Brain pericyte (primary cell): ENCODE measurements at regions not wholly inside any gene's neighbourhood (a gene's known extent, or its start where the extent isn't known, plus 50 kb on each side); places are given as distances from the start of the nearest gene placed in this dataset.
"Not testable (repeated sequence)": the region's sequence is repeated elsewhere in the genome, so short reads cannot be mapped to it uniquely, and the experiment has no call there.

Experiments used
- DNase-seq: peaks from one replicate; pipeline ENCODE4 v3.0.0-alpha.2; 2012; ENCODE audit warnings: low read depth, low spot score

DNA sequence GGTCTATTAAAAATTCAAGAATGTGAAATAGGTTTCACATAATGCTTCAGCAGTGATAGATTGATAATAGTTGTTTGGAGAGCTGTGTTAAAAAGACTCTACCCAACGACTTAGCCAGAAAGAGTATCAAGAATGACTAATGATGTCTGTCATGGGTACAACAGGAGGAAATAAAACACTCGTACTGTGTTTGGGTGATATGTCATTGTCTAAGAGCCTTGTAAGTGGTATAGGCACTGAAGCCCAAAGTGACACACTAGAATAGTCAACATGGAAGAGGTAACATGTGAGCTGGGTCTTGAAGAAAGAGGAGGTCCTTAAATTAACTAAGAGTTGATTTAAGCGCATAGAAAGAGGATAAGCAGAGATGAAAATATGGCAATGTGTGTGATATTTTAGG, 471.8 kb upstream of the MAN1A1 start:
- no peak for DNase-seq

DNA sequence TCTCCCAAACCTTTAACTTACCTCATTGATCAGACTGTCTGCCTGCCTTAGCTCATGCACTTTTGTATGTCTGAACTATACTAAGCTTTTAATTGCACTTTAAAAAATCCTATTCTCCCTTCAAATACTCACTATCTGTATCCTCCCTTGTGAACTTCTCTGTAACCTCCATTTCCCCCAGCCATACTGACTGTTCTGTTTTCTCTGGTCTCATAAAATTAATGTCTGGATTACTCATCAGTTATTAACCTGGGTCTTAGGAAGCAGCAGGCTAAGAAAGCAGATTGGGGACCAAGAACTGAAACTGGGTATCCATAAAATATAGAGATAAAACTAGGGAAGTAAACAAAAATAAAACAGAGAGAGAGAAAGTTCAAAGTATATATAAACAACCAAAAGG, 469.3 kb upstream of the MAN1A1 start:
- no peak for DNase-seq

DNA sequence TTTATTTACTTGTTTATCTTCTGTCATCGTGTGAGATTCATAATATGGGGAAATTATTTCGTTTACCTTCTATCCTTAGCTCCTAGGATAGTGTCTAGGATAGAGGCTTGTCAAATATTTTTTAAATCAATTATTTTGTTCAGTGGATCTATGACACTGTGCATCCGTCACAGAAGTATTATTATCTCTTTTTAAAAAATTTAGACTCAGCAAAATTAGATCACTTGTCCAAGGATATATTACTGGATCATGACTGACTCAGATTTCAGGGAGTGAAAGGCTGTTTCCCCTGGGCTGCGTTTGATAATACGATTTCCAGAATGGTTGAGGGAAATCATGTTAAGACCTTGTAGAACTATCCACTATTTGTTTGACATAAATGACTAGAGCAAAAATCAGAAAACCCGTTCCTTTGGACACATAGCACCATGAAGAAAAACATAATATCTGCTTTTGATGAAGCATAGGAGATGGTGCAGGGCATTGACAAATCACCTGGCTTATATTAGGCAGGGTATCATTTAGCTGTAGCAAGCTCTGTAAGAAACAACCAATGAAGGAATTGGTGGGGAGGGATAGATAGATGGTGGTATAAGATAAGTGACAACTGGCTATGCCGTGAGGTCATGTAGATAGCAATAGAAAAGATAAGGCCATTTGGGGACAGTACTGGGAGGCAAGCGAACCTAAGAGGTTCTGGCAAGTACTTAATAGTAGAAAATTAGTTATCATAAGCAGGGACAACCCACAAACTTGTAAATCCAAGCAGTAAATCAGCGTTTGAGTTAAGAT, 465.2 kb upstream of the MAN1A1 start:
- no peak for DNase-seq

DNA sequence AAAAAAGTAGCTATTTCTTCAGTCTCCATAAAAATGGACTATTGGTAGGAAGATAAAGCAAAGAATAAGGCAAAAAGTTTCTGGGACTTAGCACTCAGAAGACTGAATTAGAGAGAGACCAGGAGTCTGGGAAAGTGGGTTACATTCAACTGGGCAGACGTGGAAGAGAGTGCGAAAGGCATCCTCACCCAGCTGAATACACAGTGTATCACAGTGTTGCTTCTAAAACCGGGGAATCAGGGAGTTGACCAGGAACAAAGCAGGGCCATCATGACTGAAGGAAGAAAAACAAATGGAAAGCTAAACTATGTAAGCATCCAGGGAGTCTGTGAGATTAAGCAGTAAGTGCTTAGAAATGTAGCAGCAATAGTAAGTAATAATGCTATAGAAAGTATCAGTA, 452.9 kb upstream of the MAN1A1 start:
- no peak for DNase-seq

DNA sequence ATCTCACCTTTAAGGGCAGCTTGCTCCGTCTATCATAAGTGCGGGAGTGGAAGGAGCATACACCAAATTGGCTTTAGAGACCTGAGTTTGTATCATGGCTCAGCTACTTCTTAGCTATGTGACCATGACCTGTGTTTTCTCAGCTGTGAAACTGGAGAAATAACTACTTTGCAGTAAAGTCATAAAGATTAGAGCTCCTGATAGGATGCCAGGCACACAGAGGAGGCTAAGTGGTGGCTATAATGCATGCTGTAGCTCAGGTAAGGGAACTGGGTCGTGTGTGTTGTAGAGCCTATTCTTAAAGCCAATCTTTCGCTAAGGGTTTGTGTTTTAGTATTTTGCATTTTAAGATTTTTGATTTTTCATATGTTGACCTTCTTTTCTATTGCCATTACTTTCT, 451.5 kb upstream of the MAN1A1 start:
- no peak for DNase-seq

DNA sequence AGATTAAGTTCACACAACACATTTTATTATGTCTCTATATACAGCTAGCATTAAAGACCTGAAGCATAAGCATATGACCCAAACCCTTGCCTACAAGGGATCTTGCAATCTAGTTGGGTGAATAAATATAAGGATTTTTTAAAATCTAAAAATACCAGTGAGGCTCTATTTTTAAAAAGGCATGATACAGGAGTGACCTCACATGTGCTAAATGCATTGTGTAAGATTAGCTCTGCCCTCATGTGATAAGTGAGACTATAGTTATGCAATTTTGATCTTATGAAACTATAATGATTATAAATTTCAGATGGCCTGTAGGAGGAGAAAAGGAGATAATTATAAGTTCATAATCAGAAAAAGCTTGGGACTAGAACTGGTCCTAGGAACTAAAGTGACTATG, 451.0 kb upstream of the MAN1A1 start:
- DNase-seq, result no peak

DNA sequence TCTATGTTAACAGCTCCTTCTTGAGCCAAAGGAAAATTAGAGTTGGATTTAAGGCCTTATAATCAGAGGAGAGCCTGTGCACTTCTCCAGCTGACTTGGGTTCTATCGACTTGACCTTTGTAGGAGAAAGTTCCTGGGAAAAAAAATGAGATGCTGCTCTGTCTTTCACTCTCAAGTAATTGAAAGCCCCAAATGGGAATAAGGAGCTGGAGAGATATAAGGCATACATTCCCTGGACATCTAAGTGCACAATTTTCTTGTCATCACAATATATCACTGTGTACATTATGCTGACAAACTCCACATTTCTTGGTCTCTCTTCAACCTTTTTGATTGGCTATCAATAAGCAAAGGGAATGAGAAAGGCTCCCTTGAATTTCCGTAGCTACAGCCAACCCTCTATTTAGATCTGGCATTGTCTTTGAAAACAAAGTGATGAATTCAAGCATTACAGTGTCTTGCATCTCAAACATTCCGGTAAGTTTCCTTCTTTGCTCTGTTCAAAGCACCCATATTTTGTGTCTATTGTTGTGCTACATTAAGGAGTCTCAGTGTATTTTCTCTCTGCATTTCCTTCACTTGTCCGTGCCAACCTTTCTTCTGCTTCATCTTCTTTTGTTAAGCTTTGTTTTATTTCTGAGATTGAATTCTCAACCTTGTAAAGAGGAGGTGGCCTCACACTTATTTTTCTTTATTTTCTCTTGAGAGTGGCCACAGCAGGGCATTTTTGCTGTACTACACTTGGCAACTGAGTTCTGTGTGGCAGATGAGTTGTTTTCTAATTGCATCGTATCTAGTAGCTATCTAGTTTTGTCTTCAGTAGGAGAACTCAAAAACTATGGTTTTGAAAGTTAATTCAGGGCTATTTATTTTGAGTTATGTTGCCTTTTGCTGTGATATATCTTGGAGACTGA, 450.3 kb upstream of the MAN1A1 start:
- DNase-seq, result no peak

DNA sequence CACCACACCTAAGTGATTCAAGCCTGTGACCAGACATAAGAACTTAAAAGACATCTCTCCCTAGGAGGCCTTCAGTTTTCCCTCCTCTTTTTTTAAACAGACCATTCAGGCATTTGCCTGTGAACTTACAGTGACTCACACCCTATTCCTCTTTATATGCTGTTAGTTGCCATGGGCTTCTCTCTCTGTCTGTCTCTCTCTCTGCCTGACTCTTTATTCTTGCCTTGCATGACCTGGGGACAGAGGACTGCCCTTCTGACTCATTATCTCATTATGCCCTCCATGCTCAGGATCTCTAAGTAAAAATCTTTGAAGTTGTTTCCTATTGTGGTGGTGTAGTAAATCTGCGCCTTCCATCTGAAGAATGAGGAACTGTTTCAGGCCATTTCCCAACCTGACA, 442.2 kb upstream of the MAN1A1 start:
- DNase-seq, result no peak

DNA sequence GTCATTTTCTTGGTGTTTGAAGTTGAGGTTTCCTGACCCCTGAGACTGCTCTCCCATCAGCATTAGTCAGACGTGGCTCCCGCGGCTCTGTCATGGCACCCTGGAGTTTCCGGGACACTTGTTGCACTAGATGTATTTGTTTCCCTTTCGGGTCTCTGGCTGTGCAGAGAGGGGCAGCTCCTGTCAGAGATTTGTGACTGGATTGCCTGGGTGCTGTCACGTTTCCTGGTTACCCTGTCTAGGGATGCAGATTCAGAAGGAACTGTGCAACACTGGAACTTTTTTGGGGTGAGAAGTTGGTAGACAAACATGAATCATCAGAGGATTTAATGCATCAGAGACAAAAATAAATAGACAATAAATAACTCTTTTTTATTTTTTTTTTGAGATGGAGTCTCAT, 431.8 kb upstream of the MAN1A1 start:
- DNase-seq, result peak; percentile 8

DNA sequence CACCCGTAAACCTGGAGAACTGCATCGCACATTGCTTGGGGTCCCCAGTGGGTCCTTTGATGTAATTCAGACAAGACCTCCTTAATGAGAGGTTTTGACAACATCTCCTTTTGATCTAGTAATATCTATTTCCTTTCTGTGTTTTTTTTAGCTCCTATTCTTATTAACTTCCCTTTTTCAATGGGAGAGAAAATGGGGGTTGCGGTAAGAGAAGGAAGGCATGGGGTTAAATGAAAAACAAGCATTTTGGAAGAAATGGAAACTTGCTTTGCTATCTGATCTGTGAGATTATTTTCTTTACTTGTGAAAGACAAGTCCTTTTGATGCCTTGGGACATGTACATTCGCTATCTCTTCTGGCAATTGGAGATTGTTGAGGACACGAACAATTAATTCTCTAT, 418.6 kb upstream of the MAN1A1 start:
- DNase-seq, result no peak

DNA sequence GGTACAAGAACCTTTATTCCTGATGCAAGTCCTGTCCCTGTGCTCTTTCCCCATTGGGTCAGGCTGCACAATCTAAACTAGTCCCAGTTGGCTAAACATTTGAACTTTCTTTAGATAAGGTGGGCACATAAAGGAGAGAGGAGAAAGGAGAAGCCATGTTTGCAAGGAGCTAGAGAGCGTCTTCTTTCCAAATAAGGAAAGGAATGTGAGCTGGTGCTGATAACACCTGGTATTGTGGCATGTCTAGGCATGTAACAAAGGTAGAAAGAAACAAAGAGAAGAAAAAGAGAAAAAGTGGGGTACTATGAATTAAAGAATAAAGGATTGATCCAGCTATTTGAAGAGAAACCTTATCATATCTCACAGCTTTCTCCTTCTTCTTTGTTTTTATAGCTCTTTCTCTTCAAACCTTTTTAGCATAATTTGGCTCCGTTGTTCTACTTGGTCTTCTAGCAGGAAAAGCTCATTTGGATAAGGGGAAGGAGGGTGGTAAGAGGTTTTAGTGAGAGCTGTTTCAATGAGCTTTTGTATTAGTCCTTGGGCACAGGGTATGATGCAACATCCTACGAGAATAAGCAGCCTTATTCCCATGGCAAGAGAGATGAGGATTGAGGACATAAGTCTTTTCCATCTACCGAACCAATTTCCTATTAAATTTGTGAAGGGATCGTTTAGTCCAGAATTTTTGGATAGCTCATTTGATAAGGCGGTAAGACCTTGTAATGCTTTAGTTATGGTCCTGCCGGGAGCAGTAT, 415.5 kb upstream of the MAN1A1 start:
- no peak for DNase-seq

DNA sequence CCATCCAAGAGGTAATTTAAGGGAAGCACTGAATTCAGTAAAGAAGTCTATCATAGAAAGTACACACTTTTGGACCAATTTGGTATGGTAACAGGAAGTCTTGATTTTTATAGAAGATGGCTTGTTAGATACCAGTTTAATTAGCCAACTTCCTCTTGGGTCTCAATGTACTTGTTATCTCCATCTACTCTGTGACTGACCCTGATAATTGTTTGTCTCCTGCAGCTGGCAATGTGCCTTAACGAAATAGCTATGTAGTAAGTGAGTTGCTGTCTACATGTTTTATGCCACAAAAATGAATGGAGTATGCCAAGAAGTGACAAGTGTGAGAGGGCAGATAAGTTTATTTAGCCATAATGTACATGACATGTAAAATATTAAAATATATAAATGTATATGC, 410.5 kb upstream of the MAN1A1 start:
- DNase-seq, result no peak

DNA sequence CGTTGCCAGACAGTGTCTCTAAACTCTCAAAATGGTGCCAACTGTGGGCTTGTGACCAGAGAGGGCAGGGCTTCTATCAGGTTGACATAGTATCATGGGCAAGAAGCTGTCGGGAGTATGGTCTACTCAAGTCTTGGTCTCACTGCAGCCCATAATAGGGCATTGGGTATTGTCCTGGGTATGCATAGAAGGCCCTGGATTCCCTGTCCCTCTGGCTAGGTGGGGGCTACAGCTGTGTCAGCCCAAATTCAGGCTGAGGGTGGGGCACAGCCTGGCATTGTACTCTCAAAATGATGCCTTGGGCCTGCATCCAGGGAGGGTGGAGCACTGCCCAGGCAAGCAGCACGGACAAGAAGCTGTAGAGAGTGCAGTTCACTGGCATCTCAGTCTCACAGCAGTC, 408.8 kb upstream of the MAN1A1 start:
- no peak for DNase-seq

DNA sequence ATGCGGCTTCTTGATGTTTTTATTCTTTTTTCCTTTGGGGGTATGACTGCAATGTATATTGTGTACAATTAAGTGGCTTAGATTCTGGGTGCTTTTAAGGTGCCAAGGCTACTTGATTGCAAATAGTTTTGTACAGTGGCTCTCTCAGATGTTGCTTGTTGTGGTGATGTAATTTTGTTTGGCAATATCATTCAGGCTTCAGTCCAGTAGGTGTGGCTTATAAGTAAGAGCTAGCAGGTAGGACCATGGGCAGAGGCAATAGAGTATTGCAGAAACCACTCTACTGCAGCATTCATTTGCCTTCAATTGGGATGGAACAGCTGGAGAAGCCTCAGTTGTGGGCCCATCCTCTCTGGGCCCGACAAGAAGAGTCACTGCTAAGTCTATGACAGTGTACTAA, 407.9 kb upstream of the MAN1A1 start:
- no peak for DNase-seq

DNA sequence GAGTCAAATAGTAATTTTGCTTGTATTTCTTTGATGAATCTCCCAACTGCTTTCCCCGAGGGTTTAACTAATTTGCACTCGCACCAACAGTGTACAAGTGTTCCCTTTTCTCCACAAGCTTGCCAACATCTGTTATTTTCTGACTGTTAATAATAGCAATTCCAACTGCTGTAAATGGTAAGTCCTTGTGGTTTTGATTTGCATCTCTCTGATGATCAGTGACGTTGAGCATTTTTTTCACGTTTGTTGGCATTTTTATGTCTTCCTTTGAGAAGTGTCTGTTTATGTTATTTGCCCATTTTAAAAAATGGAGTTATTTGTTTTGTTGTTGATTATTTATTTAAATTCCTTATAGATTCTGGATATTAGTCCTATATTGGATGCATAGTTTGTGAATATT, 399.8 kb upstream of the MAN1A1 start:
- DNase-seq, result no peak

DNA sequence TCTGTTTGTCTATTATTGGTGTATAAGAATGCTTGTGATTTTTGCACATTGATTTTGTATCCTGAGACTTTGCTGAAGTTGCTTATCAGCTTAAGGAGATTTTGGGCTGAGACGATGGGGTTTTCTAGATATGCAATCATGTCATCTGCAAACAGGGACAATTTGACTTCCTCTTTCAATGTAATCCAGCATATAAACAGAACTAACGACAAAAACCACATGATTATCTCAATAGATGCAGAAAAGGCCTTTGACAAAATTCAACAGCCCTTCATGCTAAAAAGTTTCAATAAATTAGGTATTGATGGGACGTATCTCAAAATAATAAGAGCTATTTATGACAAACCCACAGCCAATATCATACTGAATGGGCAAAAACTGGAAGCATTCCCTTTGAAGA, 399.0 kb upstream of the MAN1A1 start:
- not testable (repeated sequence) for DNase-seq

DNA sequence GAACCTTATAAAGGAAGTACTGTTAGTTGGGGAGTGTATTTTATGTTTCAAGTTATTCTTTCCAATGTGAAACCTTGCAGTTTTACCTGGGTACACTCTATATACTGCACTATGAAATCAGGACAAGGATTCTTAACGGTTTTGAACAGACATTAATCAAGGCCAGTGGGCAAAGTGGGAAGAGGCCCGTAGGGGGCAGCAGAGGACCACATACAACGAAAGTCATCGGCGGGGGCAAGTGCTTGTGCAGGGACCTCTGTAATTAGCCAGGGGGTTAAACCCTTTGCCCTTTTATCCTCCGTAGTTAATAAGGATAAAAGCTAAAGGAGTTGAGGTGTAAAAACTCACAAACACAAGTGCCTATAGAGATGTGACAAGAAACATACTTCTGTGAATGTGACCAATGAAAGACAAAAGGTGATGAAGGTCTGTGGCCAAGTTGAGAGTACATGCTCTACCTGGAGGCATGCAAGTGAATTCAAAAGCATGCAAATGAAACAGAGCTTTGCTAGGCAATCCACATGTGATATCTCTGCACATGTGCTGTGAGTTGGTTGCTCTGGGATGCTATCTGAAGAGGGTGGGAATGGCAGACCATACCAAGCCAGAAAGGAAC, 392.7 kb upstream of the MAN1A1 start:
- peak; percentile 8 for DNase-seq

DNA sequence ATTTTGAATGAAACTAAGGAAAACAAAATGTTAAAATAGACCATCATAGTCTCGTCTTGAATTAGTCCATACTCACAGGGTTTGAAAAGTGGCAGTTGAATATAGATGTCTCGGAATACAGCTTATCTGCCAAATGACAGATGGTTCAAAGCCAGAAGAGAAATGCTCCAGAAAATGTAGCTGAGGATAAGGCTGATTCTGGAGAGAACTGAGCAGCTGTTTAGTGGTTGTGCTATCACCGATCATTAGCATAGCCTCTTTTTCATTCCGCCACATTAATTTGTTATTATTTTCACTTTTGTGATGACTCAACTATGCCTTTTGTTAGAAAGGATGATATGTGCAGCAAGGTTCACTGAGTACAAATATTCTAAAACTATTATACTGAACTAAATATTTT, 390.2 kb upstream of the MAN1A1 start:
- no peak for DNase-seq

DNA sequence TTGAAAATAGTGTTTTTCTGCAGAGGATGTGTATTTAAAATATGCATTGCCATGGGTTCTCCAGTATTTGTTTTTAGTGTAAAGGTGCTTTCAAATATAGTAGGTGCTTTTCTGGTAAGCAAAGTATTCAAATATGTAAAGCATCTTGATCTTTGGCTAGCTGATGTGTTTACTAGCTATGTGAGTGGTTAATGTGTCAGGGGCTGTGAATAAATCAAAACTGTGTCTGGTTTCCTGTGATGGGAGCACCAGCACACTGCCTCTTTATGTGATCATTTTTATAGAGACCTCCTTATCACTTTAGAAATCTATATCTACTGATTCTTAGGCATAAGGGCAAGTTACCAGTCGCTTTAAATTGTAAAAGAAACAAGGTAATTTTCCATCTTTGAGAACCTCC, 388.9 kb upstream of the MAN1A1 start:
- no peak for DNase-seq

DNA sequence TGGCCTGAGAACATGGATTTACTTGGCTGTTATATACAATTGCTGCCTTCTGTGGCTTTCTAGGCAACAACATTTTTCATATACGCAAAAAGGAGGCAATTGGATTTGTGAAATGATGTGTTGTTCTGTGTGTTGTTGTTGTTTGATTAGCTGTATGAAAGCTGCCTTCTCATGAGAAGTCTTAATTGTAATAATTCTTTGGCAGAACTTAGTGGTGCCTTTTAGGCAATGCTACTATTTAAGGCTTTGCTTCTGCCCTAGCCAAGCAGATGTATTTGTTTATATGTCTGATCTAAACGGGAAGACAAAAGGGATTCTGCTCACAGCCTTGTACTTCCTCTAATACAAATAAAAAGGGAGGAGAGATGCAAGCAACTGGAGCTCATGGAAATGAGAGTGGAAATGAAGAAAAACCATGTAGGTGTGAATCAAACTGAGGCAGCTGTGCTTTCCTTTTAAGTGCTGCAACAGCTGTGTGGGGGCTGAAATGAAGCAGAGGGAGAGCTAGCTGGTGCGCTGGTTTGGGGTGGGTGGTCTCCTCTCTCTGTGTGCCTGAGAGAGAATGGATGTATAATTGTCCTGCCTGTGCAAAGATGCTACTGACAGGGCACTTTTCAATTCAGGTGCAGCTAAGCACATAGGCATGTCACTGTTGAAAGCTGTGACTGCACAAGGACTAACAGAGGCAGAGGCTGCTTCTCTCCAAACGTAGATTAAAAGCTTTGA, 386.9 kb upstream of the MAN1A1 start:
- DNase-seq, result no peak

DNA sequence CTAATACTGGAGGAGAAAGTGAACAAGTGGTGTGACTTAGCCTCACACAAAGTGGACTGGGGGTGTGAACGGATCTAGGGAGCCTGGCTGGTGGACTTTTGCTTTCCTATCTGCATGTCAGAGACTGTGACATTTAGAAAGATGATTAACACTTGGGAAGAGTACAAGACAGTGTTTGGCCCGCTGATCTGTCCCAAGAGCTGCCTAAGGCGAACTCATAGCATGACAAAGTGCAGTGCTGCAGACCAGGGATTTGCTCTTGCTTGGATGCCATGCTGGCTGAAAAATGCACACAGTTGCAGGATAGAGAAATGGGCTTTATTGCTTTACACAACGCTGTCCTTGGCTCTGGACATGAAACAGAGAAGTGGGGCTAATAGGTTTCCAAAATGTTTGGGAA, 386.0 kb upstream of the MAN1A1 start:
- no peak for DNase-seq
